ENCODE measurements at regions not wholly inside any gene's neighbourhood (a gene's known extent, or its start where the extent isn't known, plus 50 kb on each side); places are given as distances from the start of the nearest gene placed in this dataset.

GRCh38 chr13:61144301-61144700 is 271.3 kb downstream of the PCDH20 start:
- Histone ChIP-seq H3K9me3 (peaks cover 11 to 17% of the 10 kb centered on the region in 2 donors), H3K36me3 (no peaks in the 10 kb centered on the region), H3K4me3 (no peak overlapping the region), H3K27ac (no peak overlapping the region), H3K4me1 (no peaks in the 10 kb centered on the region), H3K27me3 (no peaks in the 10 kb centered on the region)
- no peak for DNase-seq (ENCODE audit: low spot score in 2 of 2)
- TF ChIP-seq CTCF (IDR thresholded peaks at IDR 0.05) (no peak), POLR2A (IDR thresholded peaks at IDR 0.05) (no peak), POLR2AphosphoS5 (IDR thresholded peaks at IDR 0.05) (no peak)
- intact Hi-C loops (cut with DNase I; ENCODE audit: low total_unique reads), result no loop called here

DNA sequence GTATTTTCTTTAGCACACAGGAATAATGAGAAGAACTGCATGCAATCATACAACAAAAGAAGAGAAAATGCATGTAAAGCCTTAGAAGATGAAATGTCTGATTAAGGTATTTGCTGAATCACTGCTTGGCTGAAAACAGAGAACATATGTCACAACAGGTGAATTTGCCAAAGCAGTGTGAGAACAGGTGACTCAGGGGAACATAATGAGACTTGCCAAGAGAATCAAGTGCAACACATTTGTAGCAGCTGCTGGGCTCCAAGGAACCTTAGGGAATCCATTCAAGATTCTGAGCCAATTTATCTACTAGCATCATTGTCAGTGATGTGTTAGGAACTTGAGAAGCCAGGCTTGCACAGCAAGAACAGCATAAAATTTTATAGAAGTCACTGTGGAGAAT is 273.1 kb downstream of the PCDH20 start:
- Histone ChIP-seq H3K4me1 (no peaks in the 10 kb centered on the region), H3K4me3 (no peak overlapping the region), H3K27ac (no peak overlapping the region), H3K36me3 (no peaks in the 10 kb centered on the region), H3K27me3 (no peaks in the 10 kb centered on the region), H3K9me3 (peaks cover 11 to 17% of the 10 kb centered on the region in 2 donors)
- intact Hi-C loops (cut with DNase I; ENCODE audit: low total_unique reads), result no loop called here
- no peak for DNase-seq (ENCODE audit: low spot score in 2 of 2)
- TF ChIP-seq POLR2A (IDR thresholded peaks at IDR 0.05) (no peak), POLR2AphosphoS5 (IDR thresholded peaks at IDR 0.05) (no peak), CTCF (IDR thresholded peaks at IDR 0.05) (no peak)

DNA sequence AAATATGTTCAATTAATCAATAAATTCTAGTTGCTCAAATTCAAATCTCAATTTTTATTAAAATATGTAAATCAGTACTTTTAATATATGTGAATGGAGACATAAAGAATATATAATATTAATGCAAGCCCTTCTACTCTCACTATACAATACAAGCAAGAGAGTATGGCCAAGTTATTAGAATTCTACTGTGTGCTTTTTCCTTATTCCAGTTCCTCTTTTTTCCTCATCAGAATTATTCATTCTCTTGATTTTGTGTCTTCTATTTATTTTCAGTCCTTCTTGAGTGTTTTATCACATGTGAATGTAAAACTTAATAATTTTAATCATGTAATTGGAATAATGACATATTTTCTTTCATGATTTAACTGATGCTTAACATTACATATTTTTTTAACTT is 276.8 kb downstream of the PCDH20 start:
- no peak overlapping the region for H3K4me3 ChIP-seq
- H3K9me3 ChIP-seq, result no peaks in the 10 kb centered on the region
- no peaks in the 10 kb centered on the region for H3K36me3 ChIP-seq
- no peak overlapping the region for H3K27ac ChIP-seq
- DNase-seq (ENCODE audit: low spot score in 2 of 2), result no peak
- TF ChIP-seq POLR2A (IDR thresholded peaks at IDR 0.05) (no peak), POLR2AphosphoS5 (IDR thresholded peaks at IDR 0.05) (no peak), CTCF (IDR thresholded peaks at IDR 0.05) (no peak)
- intact Hi-C loops (cut with DNase I; ENCODE audit: low total_unique reads), result no loop called here
- no peaks in the 10 kb centered on the region for H3K27me3 ChIP-seq
- H3K4me1 ChIP-seq, result no peaks in the 10 kb centered on the region

DNA sequence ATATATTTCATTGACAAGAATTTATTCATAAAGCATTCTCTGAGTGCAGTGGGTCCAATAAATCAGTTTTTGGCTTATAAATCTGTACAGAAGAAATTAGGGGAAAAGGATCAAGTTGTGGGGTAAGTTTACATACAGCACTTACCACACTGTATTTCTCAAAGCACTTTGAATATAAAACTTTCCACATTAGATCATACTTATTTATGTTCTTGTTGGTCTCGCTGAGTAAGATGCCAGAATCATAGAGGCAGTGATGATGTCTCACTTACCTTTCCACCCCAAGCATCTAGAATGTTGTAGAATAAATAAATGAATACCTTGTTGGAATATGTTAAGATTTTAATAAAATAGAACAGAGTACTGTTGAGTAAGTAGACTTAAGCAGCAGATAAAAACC is 279.1 kb downstream of the PCDH20 start:
- no peak for TF ChIP-seq CTCF (IDR thresholded peaks at IDR 0.05)
- no peak for TF ChIP-seq POLR2A (IDR thresholded peaks at IDR 0.05)
- Histone ChIP-seq H3K9me3 (no peaks in the 10 kb centered on the region), H3K27me3 (no peaks in the 10 kb centered on the region), H3K27ac (no peak overlapping the region), H3K4me1 (no peaks in the 10 kb centered on the region), H3K4me3 (no peak overlapping the region), H3K36me3 (no peaks in the 10 kb centered on the region)
- no peak for DNase-seq (ENCODE audit: low spot score in 2 of 2)
- intact Hi-C loops (cut with DNase I; ENCODE audit: low total_unique reads), result no loop called here

GRCh38 chr13:61136093-61136492 is 279.6 kb downstream of the PCDH20 start:
- H3K36me3 ChIP-seq, result no peaks in the 10 kb centered on the region
- H3K4me1 ChIP-seq, result no peaks in the 10 kb centered on the region
- no peak for DNase-seq (ENCODE audit: low spot score in 2 of 2)
- no peaks in the 10 kb centered on the region for H3K27me3 ChIP-seq
- H3K4me3 ChIP-seq, result no peak overlapping the region
- intact Hi-C loops (cut with DNase I; ENCODE audit: low total_unique reads), result no loop called here
- TF ChIP-seq POLR2A (IDR thresholded peaks at IDR 0.05), result no peak
- no peaks in the 10 kb centered on the region for H3K9me3 ChIP-seq
- no peak overlapping the region for H3K27ac ChIP-seq

DNA sequence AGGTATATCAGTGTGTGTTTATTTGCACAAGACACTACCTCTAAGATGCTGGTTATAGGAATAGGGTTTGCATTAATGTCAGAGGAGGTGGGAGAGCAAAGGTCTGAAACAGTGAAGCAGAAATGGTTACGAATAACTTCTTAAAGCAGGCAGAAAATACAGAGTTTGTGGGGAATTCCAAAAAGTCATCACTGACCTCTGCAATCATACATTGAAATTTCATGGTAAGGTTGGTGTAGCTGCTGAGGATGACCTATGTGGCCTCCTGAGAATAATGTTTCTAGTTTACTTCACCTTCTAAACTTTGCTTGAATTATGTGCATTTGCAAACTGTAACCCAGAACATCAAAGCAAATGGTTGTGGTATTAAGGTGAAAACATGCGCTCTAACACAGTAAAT is 280.1 kb downstream of the PCDH20 start:
- Histone ChIP-seq H3K4me3 (no peak overlapping the region), H3K36me3 (no peaks in the 10 kb centered on the region), H3K4me1 (no peaks in the 10 kb centered on the region), H3K27ac (no peak overlapping the region), H3K9me3 (no peaks in the 10 kb centered on the region), H3K27me3 (no peaks in the 10 kb centered on the region)
- DNase-seq (ENCODE audit: low spot score in 2 of 2), result no peak
- intact Hi-C loops (cut with DNase I; ENCODE audit: low total_unique reads), result no loop called here
- TF ChIP-seq POLR2A (IDR thresholded peaks at IDR 0.05) (no peak), POLR2AphosphoS5 (IDR thresholded peaks at IDR 0.05) (no peak), CTCF (IDR thresholded peaks at IDR 0.05) (no peak)

Data from breast epithelium (tissue), 4 donors.